WTC11 (cell line): ENCODE measurements at regions not wholly inside any gene's neighbourhood (a gene's known extent, or its start where the extent isn't known, plus 50 kb on each side); places are given as distances from the start of the nearest gene placed in this dataset.

Source experiments
- ATAC-seq: fragments of 200-7000 bp; cut with Tn5 transposase; 2 replicates; pipeline ENCODE4 v1.10.0; 2021; ENCODE audit warnings: mild to moderate bottlenecking, moderate library complexity
- CTCF ChIA-PET: fragments of 300-600 bp; sonication (Branson Sonifier 250); formaldehyde crosslinking; loops from one replicate; lab custom pipeline; 2021; ENCODE audit warnings: antibody characterized with exemption; lab: Charles Lee
- POLR2A ChIA-PET: fragments of 350-600 bp; sonication (Branson Sonifier 250); formaldehyde crosslinking; loops from one replicate; lab custom pipeline; 2021; ENCODE audit warnings: antibody characterized with exemption; lab: Charles Lee
- DNase-seq: peaks from one replicate; pipeline ENCODE4 v3.0.0; 2021; ENCODE audit warnings: low spot score
- H3K27ac Mint-ChIP-seq: 2 replicates; pipeline ENCODE4 v1.8.0; 2021; ENCODE audit warnings: mixed read lengths
- H3K27me3 Mint-ChIP-seq: 2 replicates; pipeline ENCODE4 v1.8.0; 2021; ENCODE audit warnings: low read depth, mild to moderate bottlenecking, moderate library complexity, mixed read lengths
- H3K36me3 Mint-ChIP-seq: 2 replicates; pipeline ENCODE4 v1.8.0; 2021; ENCODE audit warnings: mixed read lengths
- H3K4me1 Mint-ChIP-seq: 2 replicates; pipeline ENCODE4 v1.8.0; 2022; ENCODE audit warnings: mixed read lengths
- H3K4me3 Mint-ChIP-seq: 2 replicates; pipeline ENCODE4 v1.8.0; 2021; ENCODE audit warnings: mild to moderate bottlenecking, moderate library complexity, mixed read lengths
- H3K9me3 Mint-ChIP-seq: 2 replicates; pipeline ENCODE4 v1.8.0; 2021; ENCODE audit warnings: mixed read lengths
- ATF1 ChIP-seq: sonication (generic); formaldehyde crosslinking; IDR thresholded peaks from 2 replicates; pipeline ENCODE4 v1.8.1; 2023; ENCODE audit warnings: mild to moderate bottlenecking, moderate library complexity, missing genetic modification reagents
- CBFB ChIP-seq: sonication (generic); formaldehyde crosslinking; IDR thresholded peaks from 2 replicates; pipeline ENCODE4 v1.8.1; 2022; ENCODE audit warnings: mild to moderate bottlenecking, low read depth, missing genetic modification reagents
- ELF4 ChIP-seq: sonication (generic); formaldehyde crosslinking; IDR thresholded peaks from 2 replicates; pipeline ENCODE4 v1.8.1; 2022; ENCODE audit warnings: low read depth, mild to moderate bottlenecking, moderate library complexity, missing genetic modification reagents
- GABPB1 ChIP-seq: sonication (generic); formaldehyde crosslinking; IDR thresholded peaks from 2 replicates; pipeline ENCODE4 v1.8.1; 2023; ENCODE audit warnings: mild to moderate bottlenecking, missing genetic modification reagents
- GTF2I ChIP-seq: fragments of 250-450 bp; sonication (Bioruptor Pico); conservative IDR thresholded peaks from 2 replicates; pipeline ENCODE4 v1.4.0; 2021; ENCODE audit warnings: mild to moderate bottlenecking
- NFE2L1 ChIP-seq: sonication (generic); formaldehyde crosslinking; IDR thresholded peaks from 2 replicates; pipeline ENCODE4 v1.8.1; 2023; ENCODE audit warnings: missing genetic modification reagents
- NR2C2 ChIP-seq: sonication (generic); formaldehyde crosslinking; IDR thresholded peaks from 2 replicates; pipeline ENCODE4 v1.8.0; 2022; ENCODE audit warnings: mild to moderate bottlenecking, missing genetic modification reagents
- NR3C1 ChIP-seq: sonication (generic); formaldehyde crosslinking; conservative IDR thresholded peaks from 2 replicates; pipeline ENCODE4 v1.8.1; 2023; ENCODE audit warnings: low read depth, mild to moderate bottlenecking, missing genetic modification reagents
- PRRX2 ChIP-seq: fragments of 250-450 bp; sonication (Bioruptor Pico); IDR thresholded peaks from 2 replicates; pipeline ENCODE4 v1.8.0; 2021; ENCODE audit warnings: mild to moderate bottlenecking
- SMAD3 ChIP-seq: sonication (generic); formaldehyde crosslinking; IDR thresholded peaks from 2 replicates; pipeline ENCODE4 v1.8.0; 2022; ENCODE audit warnings: missing genetic modification reagents, mild to moderate bottlenecking, borderline replicate concordance
- TEAD1 ChIP-seq: sonication (generic); formaldehyde crosslinking; IDR thresholded peaks from 2 replicates; pipeline ENCODE4 v1.8.0; 2022; ENCODE audit warnings: mild to moderate bottlenecking, missing genetic modification reagents
- TEAD4 ChIP-seq: sonication (generic); formaldehyde crosslinking; IDR thresholded peaks from 2 replicates; pipeline ENCODE4 v1.8.0; 2022; ENCODE audit warnings: mild to moderate bottlenecking, missing genetic modification reagents
- ZNF263 ChIP-seq: sonication (generic); formaldehyde crosslinking; IDR thresholded peaks from 2 replicates; pipeline ENCODE4 v1.8.1; 2022; ENCODE audit warnings: low read depth, mild to moderate bottlenecking, moderate library complexity, missing genetic modification reagents
- ZNF317 ChIP-seq: sonication (generic); formaldehyde crosslinking; IDR thresholded peaks from 2 replicates; pipeline ENCODE4 v1.8.1; 2023; ENCODE audit warnings: low read depth, mild to moderate bottlenecking, moderate library complexity, missing genetic modification reagents, borderline replicate concordance
- ZNF396 ChIP-seq: fragments of 250-450 bp; sonication (Bioruptor Pico); IDR thresholded peaks from 2 replicates; pipeline ENCODE4 v1.8.0; 2021; ENCODE audit warnings: mild to moderate bottlenecking, moderate library complexity, borderline replicate concordance
- TF ChIP-seq, protein P1 (sequence below): sonication (generic); formaldehyde crosslinking; IDR thresholded peaks from 2 replicates; pipeline ENCODE4 v1.8.1; 2023; ENCODE audit warnings: mild to moderate bottlenecking, missing genetic modification reagents, borderline replicate concordance
- TF ChIP-seq, protein P2 (sequence below): fragments of 200-600 bp; IDR thresholded peaks from 2 replicates; pipeline ENCODE4 v1.8.0; 2022; ENCODE audit warnings: antibody characterized with exemption
- TF ChIP-seq, protein P3 (sequence below): fragments of 250-450 bp; sonication (Bioruptor Pico); IDR thresholded peaks from 2 replicates; pipeline ENCODE4 v1.9.0; 2021; ENCODE audit warnings: moderate library complexity, mild to moderate bottlenecking, inconsistent platforms, borderline replicate concordance
- TF ChIP-seq, protein P4 (sequence below): sonication (generic); formaldehyde crosslinking; IDR thresholded peaks from 2 replicates; pipeline ENCODE4 v1.8.0; 2022; ENCODE audit warnings: mild to moderate bottlenecking, missing genetic modification reagents
- TF ChIP-seq, protein P5 (sequence below): fragments of 250-450 bp; sonication (Bioruptor Pico); IDR thresholded peaks from 2 replicates; pipeline ENCODE4 v2.1.2; 2022; ENCODE audit warnings: mild to moderate bottlenecking, moderate library complexity
- TF ChIP-seq, protein P6 (sequence below): sonication (generic); formaldehyde crosslinking; IDR thresholded peaks from 2 replicates; pipeline ENCODE4 v1.8.1; 2022; ENCODE audit warnings: low read depth, mild to moderate bottlenecking, moderate library complexity, missing genetic modification reagents, borderline replicate concordance

DNA sequence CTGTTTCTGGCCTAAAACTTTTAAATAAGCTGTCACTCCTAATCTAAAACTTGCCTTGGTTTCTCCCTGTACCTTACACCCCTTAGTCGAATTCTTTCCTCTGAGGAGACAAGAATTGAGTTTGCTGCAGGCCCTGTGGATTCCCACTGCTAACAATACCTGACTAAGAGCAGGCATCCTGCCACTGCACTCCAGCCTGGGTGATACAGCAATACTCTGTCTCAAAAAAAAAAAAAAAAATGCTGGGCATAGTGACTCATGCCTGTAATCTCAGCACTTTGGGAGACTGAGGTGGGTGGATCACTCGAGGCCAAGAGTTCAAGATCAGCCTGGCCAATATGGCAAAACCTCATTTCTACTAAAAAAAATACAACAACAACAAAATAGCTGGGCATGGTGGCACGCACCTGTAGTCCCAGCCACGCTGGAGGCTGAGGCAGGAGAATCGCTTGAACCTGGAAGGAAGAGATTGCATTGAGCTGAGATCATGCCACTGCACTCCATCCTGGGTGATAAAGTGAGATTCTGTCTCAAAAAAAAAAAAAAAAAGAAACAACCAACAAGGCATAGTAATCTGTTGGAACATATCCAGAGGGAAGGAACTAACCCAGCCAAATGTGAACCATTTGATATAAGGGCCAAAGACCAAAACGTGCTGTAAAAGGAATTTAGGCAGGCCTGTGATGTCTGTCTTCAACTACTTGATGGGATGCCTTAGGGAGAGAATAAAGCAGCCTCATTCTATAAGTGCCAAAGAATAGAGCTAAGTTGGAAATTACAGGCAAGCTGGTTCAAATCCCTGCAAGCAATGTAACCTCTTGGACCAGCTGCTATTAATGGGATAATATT, 732.7 kb upstream of the AUTS2 start (continued):
- TF ChIP-seq, protein P1, sequence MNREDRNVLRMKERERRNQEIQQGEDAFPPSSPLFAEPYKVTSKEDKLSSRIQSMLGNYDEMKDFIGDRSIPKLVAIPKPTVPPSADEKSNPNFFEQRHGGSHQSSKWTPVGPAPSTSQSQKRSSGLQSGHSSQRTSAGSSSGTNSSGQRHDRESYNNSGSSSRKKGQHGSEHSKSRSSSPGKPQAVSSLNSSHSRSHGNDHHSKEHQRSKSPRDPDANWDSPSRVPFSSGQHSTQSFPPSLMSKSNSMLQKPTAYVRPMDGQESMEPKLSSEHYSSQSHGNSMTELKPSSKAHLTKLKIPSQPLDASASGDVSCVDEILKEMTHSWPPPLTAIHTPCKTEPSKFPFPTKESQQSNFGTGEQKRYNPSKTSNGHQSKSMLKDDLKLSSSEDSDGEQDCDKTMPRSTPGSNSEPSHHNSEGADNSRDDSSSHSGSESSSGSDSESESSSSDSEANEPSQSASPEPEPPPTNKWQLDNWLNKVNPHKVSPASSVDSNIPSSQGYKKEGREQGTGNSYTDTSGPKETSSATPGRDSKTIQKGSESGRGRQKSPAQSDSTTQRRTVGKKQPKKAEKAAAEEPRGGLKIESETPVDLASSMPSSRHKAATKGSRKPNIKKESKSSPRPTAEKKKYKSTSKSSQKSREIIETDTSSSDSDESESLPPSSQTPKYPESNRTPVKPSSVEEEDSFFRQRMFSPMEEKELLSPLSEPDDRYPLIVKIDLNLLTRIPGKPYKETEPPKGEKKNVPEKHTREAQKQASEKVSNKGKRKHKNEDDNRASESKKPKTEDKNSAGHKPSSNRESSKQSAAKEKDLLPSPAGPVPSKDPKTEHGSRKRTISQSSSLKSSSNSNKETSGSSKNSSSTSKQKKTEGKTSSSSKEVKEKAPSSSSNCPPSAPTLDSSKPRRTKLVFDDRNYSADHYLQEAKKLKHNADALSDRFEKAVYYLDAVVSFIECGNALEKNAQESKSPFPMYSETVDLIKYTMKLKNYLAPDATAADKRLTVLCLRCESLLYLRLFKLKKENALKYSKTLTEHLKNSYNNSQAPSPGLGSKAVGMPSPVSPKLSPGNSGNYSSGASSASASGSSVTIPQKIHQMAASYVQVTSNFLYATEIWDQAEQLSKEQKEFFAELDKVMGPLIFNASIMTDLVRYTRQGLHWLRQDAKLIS (CRISPR knock-in tag): no peak
- TF ChIP-seq NR2C2: no peak
- TF ChIP-seq ATF1: no peak
- TF ChIP-seq NFE2L1: no peak

DNA sequence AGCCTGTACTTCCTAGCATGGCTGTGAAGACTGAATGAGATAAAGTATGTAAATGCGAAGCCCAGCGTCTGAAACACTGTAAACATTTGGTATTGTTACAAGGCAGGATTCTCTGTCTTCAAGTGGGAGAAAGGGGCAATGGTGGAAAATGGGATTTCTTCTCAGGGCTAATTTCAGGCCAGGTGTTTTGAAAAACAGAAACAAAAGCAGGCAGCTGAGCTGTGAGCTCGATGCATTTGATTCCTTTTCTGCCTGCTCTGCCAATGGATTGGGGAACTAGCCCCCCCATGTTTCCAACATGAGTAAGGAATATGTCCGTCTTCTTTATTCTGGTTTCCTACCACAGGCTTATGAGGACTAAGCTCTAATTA, 732.1 kb upstream of the AUTS2 start:
- H3K36me3 Mint-ChIP-seq: no peaks in the 10 kb centered on the region
- DNase-seq: no peak
- peaks cover 5% of the 10 kb centered on the region for H3K27me3 Mint-ChIP-seq
- H3K4me3 Mint-ChIP-seq: no peak overlapping the region
- H3K4me1 Mint-ChIP-seq: peaks cover 30% of the 10 kb centered on the region
- H3K27ac Mint-ChIP-seq: peak overlapping the region; percentile 83
- POLR2A ChIA-PET: interaction anchor here (0.6 kb wide), 1 partner anchor 383 kb away, joined by 3 read pairs; no protein-coding TSS in a partner anchor
- CTCF ChIA-PET: interaction anchor here (1.4 kb wide), 1 partner anchor 18 kb away, joined by 5 read pairs; no protein-coding TSS in a partner anchor
- no peak for ATAC-seq
- peaks cover 27% of the 10 kb centered on the region for H3K9me3 Mint-ChIP-seq
- TF ChIP-seq ZNF263: no peak
- no peak for TF ChIP-seq CBFB (CRISPR knock-in tag)
- TF ChIP-seq ZNF396 (CRISPR knock-in tag): no peak
- TF ChIP-seq, protein P2, sequence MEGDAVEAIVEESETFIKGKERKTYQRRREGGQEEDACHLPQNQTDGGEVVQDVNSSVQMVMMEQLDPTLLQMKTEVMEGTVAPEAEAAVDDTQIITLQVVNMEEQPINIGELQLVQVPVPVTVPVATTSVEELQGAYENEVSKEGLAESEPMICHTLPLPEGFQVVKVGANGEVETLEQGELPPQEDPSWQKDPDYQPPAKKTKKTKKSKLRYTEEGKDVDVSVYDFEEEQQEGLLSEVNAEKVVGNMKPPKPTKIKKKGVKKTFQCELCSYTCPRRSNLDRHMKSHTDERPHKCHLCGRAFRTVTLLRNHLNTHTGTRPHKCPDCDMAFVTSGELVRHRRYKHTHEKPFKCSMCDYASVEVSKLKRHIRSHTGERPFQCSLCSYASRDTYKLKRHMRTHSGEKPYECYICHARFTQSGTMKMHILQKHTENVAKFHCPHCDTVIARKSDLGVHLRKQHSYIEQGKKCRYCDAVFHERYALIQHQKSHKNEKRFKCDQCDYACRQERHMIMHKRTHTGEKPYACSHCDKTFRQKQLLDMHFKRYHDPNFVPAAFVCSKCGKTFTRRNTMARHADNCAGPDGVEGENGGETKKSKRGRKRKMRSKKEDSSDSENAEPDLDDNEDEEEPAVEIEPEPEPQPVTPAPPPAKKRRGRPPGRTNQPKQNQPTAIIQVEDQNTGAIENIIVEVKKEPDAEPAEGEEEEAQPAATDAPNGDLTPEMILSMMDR: no peak
- no peak for TF ChIP-seq TEAD1 (CRISPR knock-in tag)
- TF ChIP-seq, protein P3, sequence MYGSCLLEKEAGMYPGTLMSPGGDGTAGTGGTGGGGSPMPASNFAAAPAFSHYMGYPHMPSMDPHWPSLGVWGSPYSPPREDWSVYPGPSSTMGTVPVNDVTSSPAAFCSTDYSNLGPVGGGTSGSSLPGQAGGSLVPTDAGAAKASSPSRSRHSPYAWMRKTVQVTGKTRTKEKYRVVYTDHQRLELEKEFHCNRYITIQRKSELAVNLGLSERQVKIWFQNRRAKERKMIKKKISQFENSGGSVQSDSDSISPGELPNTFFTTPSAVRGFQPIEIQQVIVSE (CRISPR knock-in tag): no peak
- TF ChIP-seq ELF4: no peak
- TF ChIP-seq SMAD3 (CRISPR knock-in tag): no peak
- no peak for TF ChIP-seq PRRX2
- TF ChIP-seq, protein P1 (CRISPR knock-in tag): no peak
- TF ChIP-seq, protein P4, sequence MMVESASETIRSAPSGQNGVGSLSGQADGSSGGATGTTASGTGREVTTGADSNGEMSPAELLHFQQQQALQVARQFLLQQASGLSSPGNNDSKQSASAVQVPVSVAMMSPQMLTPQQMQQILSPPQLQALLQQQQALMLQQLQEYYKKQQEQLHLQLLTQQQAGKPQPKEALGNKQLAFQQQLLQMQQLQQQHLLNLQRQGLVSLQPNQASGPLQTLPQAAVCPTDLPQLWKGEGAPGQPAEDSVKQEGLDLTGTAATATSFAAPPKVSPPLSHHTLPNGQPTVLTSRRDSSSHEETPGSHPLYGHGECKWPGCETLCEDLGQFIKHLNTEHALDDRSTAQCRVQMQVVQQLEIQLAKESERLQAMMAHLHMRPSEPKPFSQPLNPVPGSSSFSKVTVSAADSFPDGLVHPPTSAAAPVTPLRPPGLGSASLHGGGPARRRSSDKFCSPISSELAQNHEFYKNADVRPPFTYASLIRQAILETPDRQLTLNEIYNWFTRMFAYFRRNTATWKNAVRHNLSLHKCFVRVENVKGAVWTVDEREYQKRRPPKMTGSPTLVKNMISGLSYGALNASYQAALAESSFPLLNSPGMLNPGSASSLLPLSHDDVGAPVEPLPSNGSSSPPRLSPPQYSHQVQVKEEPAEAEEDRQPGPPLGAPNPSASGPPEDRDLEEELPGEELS (CRISPR knock-in tag): no peak
- TF ChIP-seq, protein P5, sequence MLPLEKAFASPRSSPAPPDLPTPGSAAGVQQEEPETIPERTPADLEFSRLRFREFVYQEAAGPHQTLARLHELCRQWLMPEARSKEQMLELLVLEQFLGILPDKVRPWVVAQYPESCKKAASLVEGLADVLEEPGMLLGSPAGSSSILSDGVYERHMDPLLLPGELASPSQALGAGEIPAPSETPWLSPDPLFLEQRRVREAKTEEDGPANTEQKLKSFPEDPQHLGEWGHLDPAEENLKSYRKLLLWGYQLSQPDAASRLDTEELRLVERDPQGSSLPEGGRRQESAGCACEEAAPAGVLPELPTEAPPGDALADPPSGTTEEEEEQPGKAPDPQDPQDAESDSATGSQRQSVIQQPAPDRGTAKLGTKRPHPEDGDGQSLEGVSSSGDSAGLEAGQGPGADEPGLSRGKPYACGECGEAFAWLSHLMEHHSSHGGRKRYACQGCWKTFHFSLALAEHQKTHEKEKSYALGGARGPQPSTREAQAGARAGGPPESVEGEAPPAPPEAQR (CRISPR knock-in tag): no peak
- TF ChIP-seq, protein P6, sequence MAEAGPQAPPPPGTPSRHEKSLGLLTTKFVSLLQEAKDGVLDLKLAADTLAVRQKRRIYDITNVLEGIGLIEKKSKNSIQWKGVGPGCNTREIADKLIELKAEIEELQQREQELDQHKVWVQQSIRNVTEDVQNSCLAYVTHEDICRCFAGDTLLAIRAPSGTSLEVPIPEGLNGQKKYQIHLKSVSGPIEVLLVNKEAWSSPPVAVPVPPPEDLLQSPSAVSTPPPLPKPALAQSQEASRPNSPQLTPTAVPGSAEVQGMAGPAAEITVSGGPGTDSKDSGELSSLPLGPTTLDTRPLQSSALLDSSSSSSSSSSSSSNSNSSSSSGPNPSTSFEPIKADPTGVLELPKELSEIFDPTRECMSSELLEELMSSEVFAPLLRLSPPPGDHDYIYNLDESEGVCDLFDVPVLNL (CRISPR knock-in tag): no peak
- no peak for TF ChIP-seq ZNF317
- TF ChIP-seq NR3C1 (CRISPR knock-in tag): no peak
- no peak for TF ChIP-seq GTF2I (CRISPR knock-in tag)
- TF ChIP-seq GABPB1 (CRISPR knock-in tag): no peak
- TF ChIP-seq TEAD4 (CRISPR knock-in tag): no peak
